ENCODE measurements at regions not wholly inside any gene's neighbourhood (a gene's known extent, or its start where the extent isn't known, plus 50 kb on each side); places are given as distances from the start of the nearest gene placed in this dataset.

DNA sequence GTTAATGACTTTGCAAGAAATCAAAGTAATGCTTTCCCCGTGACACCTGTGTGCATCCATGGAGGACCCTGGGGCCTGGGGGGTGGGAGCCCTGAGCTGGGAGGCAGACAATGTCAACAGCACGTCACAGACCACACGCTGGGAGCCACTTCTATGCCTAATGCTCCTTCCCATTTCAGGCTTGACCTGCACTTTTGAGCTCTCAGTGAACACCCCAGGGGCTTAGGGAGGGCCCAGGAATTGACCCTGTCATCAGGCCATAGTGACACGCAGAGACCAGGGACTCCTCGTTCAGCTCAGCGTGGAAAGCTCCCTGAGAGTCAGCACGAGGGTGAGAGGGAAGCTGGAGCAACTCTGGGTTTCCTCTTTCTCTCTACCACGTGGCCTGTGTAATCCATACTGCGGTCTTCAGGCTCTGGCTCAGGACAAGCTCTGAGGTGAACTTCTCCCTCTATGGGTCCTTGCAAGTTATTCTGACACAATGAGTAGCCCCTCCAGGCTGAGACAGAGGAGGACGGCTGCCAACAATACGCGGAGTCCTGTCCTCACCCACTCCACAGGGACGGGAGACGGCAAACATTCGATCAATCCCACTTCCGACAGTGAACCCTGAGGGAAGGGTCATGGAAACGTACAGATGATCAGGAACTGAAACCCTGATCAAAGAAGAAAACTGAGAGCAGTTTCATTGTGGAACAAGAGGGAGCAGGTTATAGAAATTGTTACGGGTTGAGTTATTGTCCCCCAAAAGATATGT, 130.8 kb upstream of the IRX4 start:
- Histone ChIP-seq H3K9me3 (no peaks in the 10 kb centered on the region), H3K36me3 (no peaks in the 10 kb centered on the region), H3K4me3 (no peak overlapping the region), H3K4me1 (peaks cover 11% of the 10 kb centered on the region), H3K27me3 (peaks cover 2% of the 10 kb centered on the region), H3K27ac (no peak overlapping the region)
- 80% methylated on average over 11 of the region's 18 CpGs for WGBS
- DNase-seq (ENCODE audit: low spot score in 2 of 2): no peak
- TF ChIP-seq, protein P1, sequence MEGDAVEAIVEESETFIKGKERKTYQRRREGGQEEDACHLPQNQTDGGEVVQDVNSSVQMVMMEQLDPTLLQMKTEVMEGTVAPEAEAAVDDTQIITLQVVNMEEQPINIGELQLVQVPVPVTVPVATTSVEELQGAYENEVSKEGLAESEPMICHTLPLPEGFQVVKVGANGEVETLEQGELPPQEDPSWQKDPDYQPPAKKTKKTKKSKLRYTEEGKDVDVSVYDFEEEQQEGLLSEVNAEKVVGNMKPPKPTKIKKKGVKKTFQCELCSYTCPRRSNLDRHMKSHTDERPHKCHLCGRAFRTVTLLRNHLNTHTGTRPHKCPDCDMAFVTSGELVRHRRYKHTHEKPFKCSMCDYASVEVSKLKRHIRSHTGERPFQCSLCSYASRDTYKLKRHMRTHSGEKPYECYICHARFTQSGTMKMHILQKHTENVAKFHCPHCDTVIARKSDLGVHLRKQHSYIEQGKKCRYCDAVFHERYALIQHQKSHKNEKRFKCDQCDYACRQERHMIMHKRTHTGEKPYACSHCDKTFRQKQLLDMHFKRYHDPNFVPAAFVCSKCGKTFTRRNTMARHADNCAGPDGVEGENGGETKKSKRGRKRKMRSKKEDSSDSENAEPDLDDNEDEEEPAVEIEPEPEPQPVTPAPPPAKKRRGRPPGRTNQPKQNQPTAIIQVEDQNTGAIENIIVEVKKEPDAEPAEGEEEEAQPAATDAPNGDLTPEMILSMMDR (IDR thresholded peaks at IDR 0.05): no peak
- TF ChIP-seq EP300 (IDR thresholded peaks at IDR 0.05): no peak
- no peak for TF ChIP-seq POLR2AphosphoS5 (IDR thresholded peaks at IDR 0.05)
- no peak for TF ChIP-seq POLR2A (IDR thresholded peaks at IDR 0.05)

DNA sequence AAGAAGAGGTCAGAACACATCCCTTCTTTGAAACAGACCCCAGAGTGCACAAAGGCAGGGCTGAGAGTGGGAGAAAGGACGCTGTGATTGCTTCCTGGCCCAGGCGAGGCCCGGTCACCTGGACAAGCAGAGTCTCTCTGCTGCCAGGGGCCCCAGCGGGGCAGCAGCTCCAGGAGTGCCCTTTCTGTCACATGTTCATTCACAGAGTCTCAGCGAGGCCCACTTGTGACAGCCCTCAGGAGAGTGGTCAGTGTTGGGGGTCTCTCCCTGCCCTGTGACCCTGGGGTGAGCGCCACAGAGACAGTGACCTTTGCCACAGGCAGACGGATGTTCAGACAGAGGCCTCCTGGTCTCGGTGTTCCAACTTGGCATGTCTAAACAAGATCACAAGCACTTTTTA, 130.2 kb upstream of the IRX4 start:
- H3K27me3 ChIP-seq: peaks cover 3% of the 10 kb centered on the region
- H3K36me3 ChIP-seq: no peaks in the 10 kb centered on the region
- no peaks in the 10 kb centered on the region for H3K9me3 ChIP-seq
- DNase-seq (ENCODE audit: low spot score in 2 of 2): no peak
- H3K4me1 ChIP-seq: peaks cover 13% of the 10 kb centered on the region
- H3K4me3 ChIP-seq: no peak overlapping the region
- 78% methylated on average over 6 of the region's 8 CpGs for WGBS
- no peak overlapping the region for H3K27ac ChIP-seq
- TF ChIP-seq POLR2A (IDR thresholded peaks at IDR 0.05): no peak
- TF ChIP-seq POLR2AphosphoS5 (IDR thresholded peaks at IDR 0.05): no peak
- TF ChIP-seq, protein P1 (IDR thresholded peaks at IDR 0.05): no peak
- no peak for TF ChIP-seq EP300 (IDR thresholded peaks at IDR 0.05)

DNA sequence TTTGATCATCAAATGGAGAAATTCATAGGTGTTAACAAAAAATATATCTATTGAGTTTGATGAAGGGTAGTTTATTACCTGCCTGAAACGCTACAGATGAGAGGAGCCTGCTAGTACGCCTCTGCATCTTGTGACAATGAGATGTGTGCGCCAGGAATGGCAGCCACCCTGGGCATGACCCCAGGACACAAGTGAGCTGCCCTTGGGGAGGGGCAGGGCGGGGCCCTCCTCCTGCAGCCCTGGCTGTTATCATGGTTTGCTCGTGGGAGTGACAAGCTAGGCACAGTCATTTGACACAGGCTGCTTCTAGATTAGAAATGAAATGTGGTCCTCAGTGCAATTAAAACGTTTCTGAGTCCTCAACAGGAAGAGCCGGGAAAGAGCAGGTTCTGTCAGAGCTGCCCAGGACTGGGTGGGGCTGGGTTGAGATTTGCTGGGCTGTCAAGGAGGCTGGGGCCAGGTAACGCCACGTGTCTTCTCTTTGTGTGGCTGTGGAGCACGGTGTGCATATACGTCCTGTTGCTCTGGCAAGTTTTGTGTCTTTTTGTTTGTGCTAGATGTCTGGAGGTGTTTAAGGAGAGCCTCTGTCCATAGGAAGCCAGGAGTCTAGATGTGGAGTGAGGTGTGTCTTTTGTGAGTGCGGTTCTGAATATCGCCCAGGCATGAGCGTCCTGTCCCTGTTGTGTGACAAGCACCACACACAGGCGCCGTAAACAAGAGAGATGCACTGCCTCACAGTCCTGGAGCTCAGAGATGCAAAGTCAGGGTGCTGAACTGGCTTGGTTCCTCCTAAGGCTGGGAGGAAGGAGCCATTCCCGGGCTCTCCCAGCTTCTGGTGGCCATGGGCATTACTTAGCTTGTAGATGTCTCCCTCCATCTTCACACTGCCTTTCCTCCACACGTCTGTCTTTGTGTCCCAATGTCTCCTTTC, 129.0 kb upstream of the IRX4 start:
- H3K4me3 ChIP-seq: no peak overlapping the region
- no peaks in the 10 kb centered on the region for H3K36me3 ChIP-seq
- 64% methylated on average over 18 of the region's 18 CpGs for WGBS
- no peak overlapping the region for H3K27ac ChIP-seq
- H3K4me1 ChIP-seq: peaks cover 20% of the 10 kb centered on the region
- H3K9me3 ChIP-seq: no peaks in the 10 kb centered on the region
- H3K27me3 ChIP-seq: peaks cover 12% of the 10 kb centered on the region
- TF ChIP-seq POLR2A (IDR thresholded peaks at IDR 0.05) (no peak), EP300 (IDR thresholded peaks at IDR 0.05) (no peak), POLR2AphosphoS5 (IDR thresholded peaks at IDR 0.05) (no peak)
- TF ChIP-seq, protein P1 (IDR thresholded peaks at IDR 0.05): no peak
- no peak for DNase-seq (ENCODE audit: low spot score in 2 of 2)

DNA sequence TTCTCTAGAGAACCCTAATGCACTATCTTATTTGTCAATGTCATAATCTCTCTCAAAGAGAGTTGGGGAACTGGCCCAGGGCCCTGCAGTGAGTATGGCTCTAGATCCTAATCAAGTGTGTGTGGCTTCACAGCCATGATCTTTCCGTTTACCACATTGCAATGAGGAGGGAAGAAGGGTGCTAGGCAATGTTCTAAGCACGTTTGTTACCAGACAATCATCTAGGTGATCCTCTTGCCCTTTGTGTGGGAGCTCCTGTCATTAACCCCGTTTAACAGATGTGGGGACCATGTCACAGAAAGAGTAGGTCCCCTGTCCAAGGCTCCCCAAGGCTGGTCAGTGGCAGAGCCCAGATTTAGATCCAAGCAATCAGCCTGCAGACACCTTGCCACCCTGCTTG, 128.2 kb upstream of the IRX4 start:
- Histone ChIP-seq H3K4me3 (no peak overlapping the region), H3K36me3 (no peaks in the 10 kb centered on the region), H3K27me3 (peaks cover 12% of the 10 kb centered on the region), H3K27ac (no peak overlapping the region), H3K4me1 (peaks cover 20% of the 10 kb centered on the region), H3K9me3 (no peaks in the 10 kb centered on the region)
- 67% methylated on average over 2 of the region's 3 CpGs for WGBS
- TF ChIP-seq EP300 (IDR thresholded peaks at IDR 0.05): no peak
- TF ChIP-seq, protein P1 (IDR thresholded peaks at IDR 0.05): no peak
- no peak for TF ChIP-seq POLR2A (IDR thresholded peaks at IDR 0.05)
- TF ChIP-seq POLR2AphosphoS5 (IDR thresholded peaks at IDR 0.05): no peak
- no peak for DNase-seq (ENCODE audit: low spot score in 2 of 2)

Data from suprapubic skin (tissue), 4 donors.